GM12878 (cell line): ENCODE measurements at regions not wholly inside any gene's neighbourhood (a gene's known extent, or its start where the extent isn't known, plus 50 kb on each side); places are given as distances from the start of the nearest gene placed in this dataset.

ENCODE experiments used
- ATAC-seq: fragments of 200-7000 bp; cut with Tn5 transposase; 3 replicates; pipeline ENCODE4 v1.9.1; 2020; ENCODE audit warnings: mild to moderate bottlenecking, moderate library complexity
- BruUV-seq: library from RNA; stranded (reverse); fragments of 400-500 nt; replicated peaks from 2 replicates; lab custom pipeline; 2021; lab: Mats Ljungman, UMichigan
- CTCF ChIA-PET: fragments of 300-600 bp; sonication (Branson Sonifier 250); formaldehyde crosslinking; extraction: SDS; loops from one replicate; lab custom pipeline; 2021; ENCODE audit warnings: inconsistent platforms; lab: Yijun Ruan, JAX
- POLR2A ChIA-PET: fragments of 350-600 bp; formaldehyde crosslinking; extraction: SDS; loops from one replicate; lab custom pipeline; 2021; ENCODE audit warnings: inconsistent platforms; lab: Charles Lee
- RAD21 ChIA-PET: fragments of 300-600 bp; sonication (Branson Sonifier 250); formaldehyde crosslinking; loops from one replicate; lab custom pipeline; 2023; ENCODE audit warnings: antibody characterized with exemption; ENCODE audit not compliant: unreplicated experiment; lab: Charles Lee
- SMC1A ChIA-PET: fragments of 300-600 bp; sonication (Branson Sonifier 250); formaldehyde crosslinking; loops from one replicate; lab custom pipeline; 2023; ENCODE audit not compliant: unreplicated experiment, uncharacterized antibody; lab: Charles Lee
- DNase-seq: peaks from one replicate; pipeline ENCODE4 v3.0.0-alpha.2; 2011; ENCODE audit warnings: low read depth, low spot score
- FAIRE-seq: peaks from 3 replicates; lab custom pipeline; 2011; peaks lifted over from hg19 to GRCh38; lab: Jason Lieb, UNC
- H2AFZ ChIP-seq: 2 replicates; pipeline ENCODE4 v1.6.0; 2011; ENCODE audit warnings: low read depth, low read length, control low read depth; ENCODE audit not compliant: control insufficient read depth
- H3K27ac ChIP-seq: 2 replicates; pipeline ENCODE4 v1.5.1; 2011; ENCODE audit warnings: control low read depth; ENCODE audit not compliant: control insufficient read depth, insufficient read depth
- H3K27me3 ChIP-seq, 2 experiments: replicated peaks in 1 of 2; 2 replicates each; pipeline versions ENCODE4 v1.6.0 to v1.6.1; 2011; ENCODE audit warnings: low read length in 1 of 2; ENCODE audit not compliant: control insufficient read depth in 2 of 2, insufficient read depth in 2 of 2
- H3K36me3 ChIP-seq, 2 experiments: 2 replicates each; pipeline ENCODE4 v1.5.1; 2011; ENCODE audit warnings: low read length in 1 of 2; ENCODE audit not compliant: control insufficient read depth in 2 of 2, insufficient read depth in 2 of 2
- H3K4me1 ChIP-seq: 2 replicates; pipeline ENCODE4 v1.6.1; 2011; ENCODE audit warnings: mild to moderate bottlenecking, low read length, moderate library complexity, mixed read lengths; ENCODE audit not compliant: control insufficient read depth, insufficient read depth
- H3K4me2 ChIP-seq: 2 replicates; pipeline ENCODE4 v1.6.0; 2011; ENCODE audit warnings: control low read depth; ENCODE audit not compliant: control insufficient read depth, insufficient read depth
- H3K4me3 ChIP-seq: fragments of 200-600 bp; sonication (generic); 2 replicates; pipeline ENCODE4 v1.5.1; 2016
- H3K79me2 ChIP-seq: 2 replicates; pipeline ENCODE4 v1.6.0; 2011; ENCODE audit warnings: low read length; ENCODE audit not compliant: control insufficient read depth, insufficient read depth
- H3K9ac ChIP-seq: 2 replicates; pipeline ENCODE4 v1.8.0; 2011; ENCODE audit warnings: low read length, control low read depth, mixed read lengths; ENCODE audit not compliant: control insufficient read depth, insufficient read depth
- H3K9me3 ChIP-seq: replicated peaks from 3 replicates; pipeline ENCODE4 v1.5.1; 2011; ENCODE audit warnings: mild to moderate bottlenecking, low read length; ENCODE audit not compliant: control insufficient read depth, insufficient read depth
- H4K20me1 ChIP-seq: 2 replicates; pipeline ENCODE4 v1.6.0; 2011; ENCODE audit not compliant: control insufficient read depth, insufficient read depth
- CBFB ChIP-seq: IDR thresholded peaks from 2 replicates; pipeline ENCODE4 v1.6.1; 2016; ENCODE audit warnings: antibody characterized with exemption, low read depth
- CBX3 ChIP-seq: fragments of 200-600 bp; sonication (generic); IDR thresholded peaks from 2 replicates; pipeline ENCODE4 v1.6.1; 2016; ENCODE audit warnings: low read depth, borderline replicate concordance
- EZH2 ChIP-seq: IDR thresholded peaks from 2 replicates; pipeline ENCODE4 v1.6.1; 2012; ENCODE audit warnings: low read depth, mild to moderate bottlenecking, control low read depth, inconsistent platforms, low read length, borderline replicate concordance; ENCODE audit not compliant: control insufficient read depth
- HSF1 ChIP-seq: fragments of 150-350 bp; IDR thresholded peaks from 2 replicates; pipeline ENCODE4 v1.6.1; 2014; ENCODE audit warnings: mild to moderate bottlenecking, low read depth, low read length
- IRF4 ChIP-seq: IDR thresholded peaks from 2 replicates; pipeline ENCODE4 v1.6.1; 2011; ENCODE audit warnings: low read depth, low read length
- KAT2A ChIP-seq: conservative IDR thresholded peaks from 2 replicates; pipeline ENCODE4 v1.6.1; 2011; ENCODE audit warnings: low read depth, low read length; ENCODE audit not compliant: control insufficient read depth
- MXI1 ChIP-seq: fragments of 150-350 bp; IDR thresholded peaks from 2 replicates; pipeline ENCODE4 v1.6.1; 2011; ENCODE audit warnings: low read depth, mild to moderate bottlenecking, inconsistent platforms, low read length, improper control_type of control experiment
- MYB ChIP-seq: fragments of 150-350 bp; IDR thresholded peaks from 2 replicates; pipeline ENCODE4 v1.6.1; 2014; ENCODE audit warnings: mild to moderate bottlenecking, low read depth, low read length, borderline replicate concordance
- NFXL1 ChIP-seq: fragments of 450-650 bp; IDR thresholded peaks from 2 replicates; pipeline ENCODE4 v1.6.1; 2017; ENCODE audit warnings: antibody characterized with exemption, mild to moderate bottlenecking, borderline replicate concordance
- PKNOX1 ChIP-seq: fragments of 450-650 bp; IDR thresholded peaks from 2 replicates; pipeline ENCODE4 v1.6.1; 2016; ENCODE audit warnings: mild to moderate bottlenecking
- SMAD1 ChIP-seq: fragments of 450-650 bp; IDR thresholded peaks from 2 replicates; pipeline ENCODE4 v1.6.1; 2018; ENCODE audit warnings: mild to moderate bottlenecking, low read depth; ENCODE audit not compliant: partially characterized antibody
- SP1 ChIP-seq: IDR thresholded peaks from one replicate; pipeline ENCODE4 v1.6.1; 2011; ENCODE audit warnings: low read depth, low read length
- SRF ChIP-seq, 2 experiments: IDR thresholded peaks; 2 replicates each; pipeline ENCODE4 v1.6.1; 2011; ENCODE audit warnings: low read depth in 2 of 2, low read length in 2 of 2, mild to moderate bottlenecking in 1 of 2, moderate library complexity in 1 of 2
- TCF12 ChIP-seq: IDR thresholded peaks from 2 replicates; pipeline ENCODE4 v1.6.1; 2011; ENCODE audit warnings: low read depth, mild to moderate bottlenecking, low read length
- ZNF622 ChIP-seq: fragments of 450-650 bp; IDR thresholded peaks from 2 replicates; pipeline ENCODE4 v1.6.1; 2017; ENCODE audit warnings: mild to moderate bottlenecking, inconsistent platforms
- WGBS: methylation state at CpG from one replicate; pipeline ENCODE4 v1.1.6; 2016; ENCODE audit warnings: low lambda C conversion rate; ENCODE audit not compliant: insufficient replicate concordance, insufficient coverage; ENCODE audit errors: missing lambda C conversion rate; 5-methylcytosine and 5-hydroxymethylcytosine counted together
- in situ Hi-C: fragments of 300-500 bp; cut with MboI; formaldehyde crosslinking; loops from 9 replicates; pipeline ENCODE4 v1.14.3; 2018; ENCODE audit warnings: mixed read lengths
- intact Hi-C: fragments of 100-400 bp; cut with micrococcal nuclease; formaldehyde crosslinking; loops from one replicate; pipeline ENCODE4 v1.14.2; 2022; ENCODE audit not compliant: unreplicated experiment

GRCh38 chr2:142484111-142484510, 353.3 kb upstream of the LRP1B start:
- in situ Hi-C loops, result no loop called here
- H3K4me3 ChIP-seq, result no peak overlapping the region
- DNase-seq (no peak), FAIRE-seq (no peak), ATAC-seq (no peak)
- no TSS peak for BruUV-seq
- H3K79me2 ChIP-seq, result no peaks in the 10 kb centered on the region
- H3K9ac ChIP-seq, result no peak overlapping the region
- CTCF ChIA-PET, result no interaction called here
- H3K9me3 ChIP-seq, result no peaks in the 10 kb centered on the region
- H2AFZ ChIP-seq, result no peak overlapping the region
- H4K20me1 ChIP-seq, result no peaks in the 10 kb centered on the region
- no peak overlapping the region for H3K27ac ChIP-seq
- WGBS, result 25% methylated on average over 2 of the region's 2 CpGs
- H3K36me3 ChIP-seq, result no peaks in the 10 kb centered on the region
- no peak overlapping the region for H3K4me2 ChIP-seq
- no peaks in the 10 kb centered on the region for H3K4me1 ChIP-seq
- RAD21 ChIA-PET, result no interaction called here
- no peak for TF ChIP-seq PKNOX1
- no peak for TF ChIP-seq IRF4
- SMC1A ChIA-PET, result no interaction called here
- no peaks in the 10 kb centered on the region for H3K27me3 ChIP-seq
- POLR2A ChIA-PET, result no interaction called here
- intact Hi-C loops, result no loop called here

GRCh38 chr2:142483653-142484052, 352.8 kb upstream of the LRP1B start:
- intact Hi-C loops, result no loop called here
- Histone ChIP-seq H3K79me2 (no peaks in the 10 kb centered on the region), H3K9ac (no peak overlapping the region), H3K27ac (no peak overlapping the region), H3K9me3 (no peaks in the 10 kb centered on the region), H3K4me3 (no peak overlapping the region), H3K4me1 (no peaks in the 10 kb centered on the region), H2AFZ (no peak overlapping the region), H4K20me1 (no peaks in the 10 kb centered on the region), H3K27me3 (no peaks in the 10 kb centered on the region), H3K36me3 (no peaks in the 10 kb centered on the region), H3K4me2 (no peak overlapping the region)
- ChIA-PET CTCF (no interaction called here), RAD21 (no interaction called here), SMC1A (no interaction called here), POLR2A (no interaction called here)
- no peak for DNase-seq
- WGBS, result 32% methylated on average over 1 of the region's 1 CpG
- in situ Hi-C loops, result no loop called here
- ATAC-seq, result no peak
- no TSS peak for BruUV-seq
- no peak for FAIRE-seq
- no peak for TF ChIP-seq KAT2A
- no peak for TF ChIP-seq ZNF622
- TF ChIP-seq MXI1, result no peak
- TF ChIP-seq HSF1, result no peak
- no peak for TF ChIP-seq NFXL1
- no peak for TF ChIP-seq SP1
- TF ChIP-seq EZH2, result no peak
- TF ChIP-seq CBFB, result no peak
- no peak for TF ChIP-seq MYB
- TF ChIP-seq TCF12, result no peak
- TF ChIP-seq SRF (IDR thresholded peaks at IDR 0.05; ENCODE audit: low read depth in 2 of 2, low read length in 2 of 2), result no peak
- TF ChIP-seq SMAD1, result no peak
- TF ChIP-seq CBX3, result no peak
